ENCODE measurements at regions not wholly inside any gene's neighbourhood (a gene's known extent, or its start where the extent isn't known, plus 50 kb on each side); places are given as distances from the start of the nearest gene placed in this dataset.

DNA sequence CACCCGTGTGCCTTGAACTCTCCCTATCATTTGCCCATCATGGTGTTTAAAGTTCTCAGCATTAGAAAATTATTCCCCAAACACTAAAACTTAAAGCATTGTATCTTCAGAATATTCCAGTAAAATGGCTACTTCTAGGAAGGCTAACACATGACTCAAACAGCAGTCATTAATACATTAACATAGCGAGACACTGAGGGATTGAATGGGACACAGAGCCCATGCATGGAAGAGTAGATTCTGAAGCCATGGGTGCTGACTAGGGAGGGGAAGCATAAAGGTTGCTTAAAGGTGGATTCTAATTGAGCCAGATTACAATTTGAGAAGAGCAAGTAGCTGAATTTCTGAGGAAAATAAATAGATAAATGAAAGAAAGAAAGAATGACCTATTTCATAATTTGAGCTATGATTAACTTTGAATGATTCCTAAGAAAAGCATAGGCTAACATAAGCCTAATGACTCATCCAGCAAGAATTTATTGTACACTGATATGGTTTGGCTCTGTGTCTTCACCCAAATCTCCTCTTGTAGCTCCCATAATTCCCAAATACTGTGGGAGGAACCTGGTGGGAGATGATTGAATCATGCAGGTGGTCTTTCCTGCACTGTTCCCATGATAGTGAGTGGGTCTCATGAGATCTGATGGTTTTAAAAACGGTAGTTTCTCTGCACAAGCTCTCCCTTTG, 79.8 kb upstream of the PIK3C3 start:
- Histone ChIP-seq H2AFZ (ENCODE audit: low read length) (no peak overlapping the region), H3K4me1 (replicated peaks in 1 of 4; ENCODE audit: control insufficient read depth in 3 of 4, insufficient read depth in 4 of 4, low read length in 3 of 4) (no peaks in the 10 kb centered on the region), H2BK120ac (replicated peaks; ENCODE audit: low read depth, low read length) (no peak overlapping the region), H3K4ac (replicated peaks; ENCODE audit: insufficient read length, low read depth, low read length) (no peak overlapping the region), H4K5ac (ENCODE audit: insufficient read length, low read depth, low read length) (no peak overlapping the region), H3K79me1 (ENCODE audit: low read depth, low read length) (no peaks in the 10 kb centered on the region), H2BK15ac (ENCODE audit: low read length) (no peak overlapping the region), H3K79me2 (ENCODE audit: control insufficient read depth in 1 of 2, insufficient read depth in 2 of 2, low read length in 2 of 2) (no peaks in the 10 kb centered on the region), H3K18ac (ENCODE audit: extremely low read depth, low read length) (no peak overlapping the region), H2BK12ac (ENCODE audit: low read depth, low read length) (no peak overlapping the region), H3K27ac (ENCODE audit: low read depth, low read length) (no peak overlapping the region), H2BK5ac (ENCODE audit: low read depth, low read length) (no peak overlapping the region), H3K9ac (replicated peaks in 1 of 4; ENCODE audit: extremely low read depth in 1 of 4, low read depth in 3 of 4, low read length in 3 of 4) (no peak overlapping the region), H2BK20ac (ENCODE audit: low read length) (no peak overlapping the region), H2AK5ac (ENCODE audit: low read depth, low read length) (no peak overlapping the region), H3K4me3 (ENCODE audit: extremely low read depth in 1 of 4, insufficient read depth in 2 of 4, low read depth in 3 of 4, low read length in 4 of 4) (no peak overlapping the region), H3K36me3 (ENCODE audit: control insufficient read depth in 2 of 4, insufficient read depth in 4 of 4, low read length in 3 of 4) (no peaks in the 10 kb centered on the region), H3K23ac (ENCODE audit: insufficient read length) (no peak overlapping the region), H3K27me3 (replicated peaks in 1 of 4; ENCODE audit: control insufficient read depth in 3 of 4, extremely low read depth in 1 of 4, insufficient read depth in 3 of 4, low read length in 3 of 4) (no peaks in the 10 kb centered on the region), H4K8ac (ENCODE audit: extremely low read depth, insufficient read depth, low read length) (no peak overlapping the region), H4K91ac (replicated peaks; ENCODE audit: insufficient read length, low read length) (no peak overlapping the region), H3K23me2 (ENCODE audit: low read depth, low read length) (no peaks in the 10 kb centered on the region), H4K20me1 (replicated peaks in 1 of 2; ENCODE audit: control insufficient read depth in 1 of 2, insufficient read depth in 2 of 2, low read length in 2 of 2) (no peaks in the 10 kb centered on the region), H3K4me2 (ENCODE audit: insufficient read depth in 1 of 2, low read depth in 2 of 2, low read length in 2 of 2) (no peak overlapping the region), H3K9me3 (ENCODE audit: insufficient read depth in 2 of 2, low read depth in 1 of 2, low read length in 1 of 2) (no peaks in the 10 kb centered on the region), H3K56ac (replicated peaks; ENCODE audit: insufficient read length, low read depth, low read length) (no peak overlapping the region), H3K14ac (ENCODE audit: insufficient read length) (no peak overlapping the region)
- no peak for TF ChIP-seq CREB1 (IDR thresholded peaks at IDR 0.05)
- TF ChIP-seq NANOG (IDR thresholded peaks at IDR 0.05; ENCODE audit: insufficient read depth, low read depth, low read length, poor library complexity, severe bottlenecking): no peak
- no peak for TF ChIP-seq KDM4A (IDR thresholded peaks at IDR 0.05; ENCODE audit: low read depth, low read length, severe bottlenecking)
- TF ChIP-seq, protein P1, sequence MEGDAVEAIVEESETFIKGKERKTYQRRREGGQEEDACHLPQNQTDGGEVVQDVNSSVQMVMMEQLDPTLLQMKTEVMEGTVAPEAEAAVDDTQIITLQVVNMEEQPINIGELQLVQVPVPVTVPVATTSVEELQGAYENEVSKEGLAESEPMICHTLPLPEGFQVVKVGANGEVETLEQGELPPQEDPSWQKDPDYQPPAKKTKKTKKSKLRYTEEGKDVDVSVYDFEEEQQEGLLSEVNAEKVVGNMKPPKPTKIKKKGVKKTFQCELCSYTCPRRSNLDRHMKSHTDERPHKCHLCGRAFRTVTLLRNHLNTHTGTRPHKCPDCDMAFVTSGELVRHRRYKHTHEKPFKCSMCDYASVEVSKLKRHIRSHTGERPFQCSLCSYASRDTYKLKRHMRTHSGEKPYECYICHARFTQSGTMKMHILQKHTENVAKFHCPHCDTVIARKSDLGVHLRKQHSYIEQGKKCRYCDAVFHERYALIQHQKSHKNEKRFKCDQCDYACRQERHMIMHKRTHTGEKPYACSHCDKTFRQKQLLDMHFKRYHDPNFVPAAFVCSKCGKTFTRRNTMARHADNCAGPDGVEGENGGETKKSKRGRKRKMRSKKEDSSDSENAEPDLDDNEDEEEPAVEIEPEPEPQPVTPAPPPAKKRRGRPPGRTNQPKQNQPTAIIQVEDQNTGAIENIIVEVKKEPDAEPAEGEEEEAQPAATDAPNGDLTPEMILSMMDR (IDR thresholded peaks at IDR 0.05; ENCODE audit: control extremely low read depth in 1 of 3, insufficient read depth in 1 of 3, low read depth in 1 of 3, low read length in 3 of 3): no peak
- DNase-seq (ENCODE audit: low read depth in 1 of 2, low spot score in 2 of 2) (no peak), FAIRE-seq (no peak)
- ChIA-PET POLR2A (ENCODE audit: partially characterized antibody) (no interaction called here), CTCF (ENCODE audit: partially characterized antibody) (no interaction called here)
- 92% methylated on average over 3 of the region's 3 CpGs; no CpG with 5 or more reads in 1 of the 2 experiments for WGBS, 2 experiments (ENCODE audit: extremely low coverage in 1 of 2, insufficient coverage in 1 of 2, insufficient read length in 1 of 2, insufficient replicate concordance in 2 of 2, low coverage in 1 of 2, low lambda C conversion rate in 2 of 2, missing lambda C conversion rate in 1 of 2)

Measured in H1 (cell line).